ENCODE measurements at regions not wholly inside any gene's neighbourhood (a gene's known extent, or its start where the extent isn't known, plus 50 kb on each side); places are given as distances from the start of the nearest gene placed in this dataset.
"Not testable (repeated sequence)": the region's sequence is repeated elsewhere in the genome, so short reads cannot be mapped to it uniquely, and the experiment has no call there.

DNA sequence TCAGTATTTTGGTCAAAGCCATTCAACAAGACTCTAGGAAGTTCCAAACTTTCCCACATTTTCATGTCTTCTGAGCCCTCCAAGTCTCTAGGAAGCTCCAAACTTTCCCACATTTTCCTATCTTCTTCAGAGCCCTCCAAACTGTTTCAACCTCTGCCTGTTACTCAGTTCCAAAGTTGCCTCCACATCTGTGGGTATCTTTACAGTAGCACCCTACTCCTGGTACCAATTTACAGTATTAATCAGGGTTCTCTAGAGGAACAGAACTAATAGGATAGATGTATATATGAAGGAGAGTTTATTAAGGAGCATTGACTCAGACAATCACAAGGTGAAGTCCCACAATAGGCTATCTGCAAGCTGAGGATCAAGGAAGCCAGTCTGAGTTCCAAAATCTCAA lies 296.0 kb upstream of the CCL2 start:
- H3K4me3 ChIP-seq (ENCODE audit: low read depth, low read length); H3K27me3 ChIP-seq (ENCODE audit: control insufficient read depth, insufficient read depth, low read length); H3K9me3 ChIP-seq (ENCODE audit: control insufficient read depth, insufficient read depth, low read length); H3K4me1 ChIP-seq (ENCODE audit: control insufficient read depth, insufficient read depth, low read length); H3K36me3 ChIP-seq (ENCODE audit: control insufficient read depth, insufficient read depth, low read length); H3K9ac ChIP-seq (ENCODE audit: low read depth, low read length): not testable (repeated sequence)

- Histone ChIP-seq H3K4me1 (ENCODE audit: control insufficient read depth, insufficient read depth, low read length) (no peaks in the 10 kb centered on the region), H3K9ac (ENCODE audit: low read depth, low read length) (no peak overlapping the region), H3K4me3 (ENCODE audit: low read depth, low read length) (no peak overlapping the region), H3K36me3 (ENCODE audit: control insufficient read depth, insufficient read depth, low read length) (no peaks in the 10 kb centered on the region), H3K9me3 (ENCODE audit: control insufficient read depth, insufficient read depth, low read length) (peaks cover 3% of the 10 kb centered on the region), H3K27me3 (ENCODE audit: control insufficient read depth, insufficient read depth, low read length) (no peaks in the 10 kb centered on the region)
These were observed 292.0 kb upstream of the CCL2 start for GRCh38 chr17:33962857-33963655.

DNA sequence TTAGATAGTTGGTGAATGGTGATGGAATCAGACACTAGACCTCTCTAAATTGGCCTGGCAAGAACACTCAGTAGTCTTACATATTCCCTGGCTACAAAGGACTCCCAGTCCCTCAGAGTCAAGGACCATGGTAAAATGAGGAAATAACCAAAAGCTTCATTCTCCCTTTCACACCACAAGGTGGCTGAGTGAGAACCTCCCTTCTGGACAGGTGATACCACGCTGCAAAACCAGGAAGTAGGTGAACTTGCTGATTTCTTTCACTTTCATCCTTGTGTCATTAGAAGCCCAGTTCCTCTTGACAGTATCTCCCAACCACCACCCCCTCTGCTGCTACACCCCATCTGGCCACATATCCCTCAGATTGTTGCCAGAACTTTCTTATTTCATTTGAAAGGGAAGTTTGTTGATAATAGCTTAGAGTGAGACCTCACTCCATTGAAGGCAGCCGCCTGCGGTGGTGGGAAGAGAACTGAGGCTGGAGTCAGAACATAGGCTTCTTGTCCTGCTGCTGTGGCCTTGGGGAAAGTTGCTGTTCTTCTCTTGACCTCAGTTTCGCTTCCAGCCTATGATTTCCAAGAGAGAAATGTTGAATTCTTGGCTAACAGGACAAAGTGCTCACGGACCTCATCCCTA lies 290.6 kb upstream of the CCL2 start:
- no peaks in the 10 kb centered on the region for H3K27me3 ChIP-seq (ENCODE audit: control insufficient read depth, insufficient read depth, low read length)
- H3K9ac ChIP-seq (ENCODE audit: low read depth, low read length) = no peak overlapping the region
- no peak overlapping the region for H3K4me3 ChIP-seq (ENCODE audit: low read depth, low read length)
- no peaks in the 10 kb centered on the region for H3K36me3 ChIP-seq (ENCODE audit: control insufficient read depth, insufficient read depth, low read length)
- no peaks in the 10 kb centered on the region for H3K4me1 ChIP-seq (ENCODE audit: control insufficient read depth, insufficient read depth, low read length)
- H3K9me3 ChIP-seq (ENCODE audit: control insufficient read depth, insufficient read depth, low read length) = peaks cover 2% of the 10 kb centered on the region

DNA sequence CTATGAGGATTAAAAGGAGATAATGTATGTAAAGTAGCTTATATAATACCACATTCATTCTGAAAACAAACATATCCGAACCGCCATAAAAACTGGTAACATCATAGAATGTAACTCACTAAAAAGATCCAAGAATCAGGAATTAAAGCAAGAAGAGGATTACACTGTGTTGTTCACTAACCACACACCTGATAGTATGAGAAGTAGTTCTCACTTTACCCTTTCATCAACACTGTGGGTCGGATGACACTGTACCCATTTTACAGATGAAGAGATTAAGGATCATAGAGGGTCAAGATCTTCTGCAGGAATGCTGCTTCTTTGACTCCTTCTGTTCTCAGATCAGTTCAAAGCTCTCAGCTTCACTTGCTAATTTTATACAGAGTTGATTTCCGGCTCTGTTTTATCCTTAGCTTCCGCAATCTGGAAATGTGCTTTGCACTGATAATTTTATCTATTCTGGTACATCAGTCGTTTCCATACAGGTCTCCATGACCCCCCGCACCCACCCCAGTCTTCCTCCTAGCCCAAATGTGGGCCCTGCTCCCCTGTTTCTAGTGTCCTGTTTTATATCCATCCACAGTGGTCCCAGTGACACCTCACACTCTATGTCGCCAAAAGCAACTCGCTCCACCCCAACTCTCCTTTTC lies 288.6 kb upstream of the CCL2 start:
- Histone ChIP-seq H3K27me3 (ENCODE audit: control insufficient read depth, insufficient read depth, low read length) (no peaks in the 10 kb centered on the region), H3K4me3 (ENCODE audit: low read depth, low read length) (no peak overlapping the region), H3K9ac (ENCODE audit: low read depth, low read length) (no peak overlapping the region), H3K4me1 (ENCODE audit: control insufficient read depth, insufficient read depth, low read length) (no peaks in the 10 kb centered on the region), H3K36me3 (ENCODE audit: control insufficient read depth, insufficient read depth, low read length) (no peaks in the 10 kb centered on the region), H3K9me3 (ENCODE audit: control insufficient read depth, insufficient read depth, low read length) (no peaks in the 10 kb centered on the region)

DNA sequence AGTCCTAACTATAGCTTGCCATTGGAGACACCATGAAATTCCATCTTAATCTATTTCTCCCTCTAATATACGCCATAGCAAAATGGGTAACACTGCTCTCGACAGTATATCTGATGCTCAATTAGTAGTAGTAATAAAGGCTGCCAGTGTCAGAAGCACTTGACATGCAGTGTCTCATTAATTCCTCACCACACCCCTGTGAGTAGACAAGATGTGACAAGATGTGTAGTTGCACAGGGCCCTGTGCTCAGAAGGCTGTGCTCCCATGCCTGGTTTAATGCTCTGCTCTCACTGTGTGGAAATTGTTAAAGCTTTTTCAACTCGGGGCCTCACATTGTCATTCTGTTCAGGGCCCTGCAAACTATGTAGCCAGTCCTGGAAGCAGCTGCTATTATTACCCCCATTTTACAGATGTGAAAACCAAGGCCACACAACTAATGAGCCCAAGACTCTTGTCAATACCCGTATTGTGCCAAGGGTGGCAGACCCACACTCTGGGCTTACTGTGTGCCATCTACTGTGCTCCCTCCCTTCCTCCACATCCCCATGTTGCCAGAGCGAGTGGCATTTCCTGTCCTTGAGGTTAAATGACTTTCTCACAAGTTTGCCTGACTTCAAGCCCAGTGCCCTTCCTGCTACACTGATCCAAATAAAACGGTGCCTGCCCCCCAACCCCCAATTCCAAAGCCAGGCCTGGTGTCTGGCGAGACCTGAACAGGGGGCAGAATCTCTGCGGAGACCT lies 287.3 kb upstream of the CCL2 start:
- Histone ChIP-seq H3K9me3 (ENCODE audit: control insufficient read depth, insufficient read depth, low read length) (no peaks in the 10 kb centered on the region), H3K4me3 (ENCODE audit: low read depth, low read length) (no peak overlapping the region), H3K4me1 (ENCODE audit: control insufficient read depth, insufficient read depth, low read length) (no peaks in the 10 kb centered on the region), H3K27me3 (ENCODE audit: control insufficient read depth, insufficient read depth, low read length) (no peaks in the 10 kb centered on the region), H3K9ac (ENCODE audit: low read depth, low read length) (no peak overlapping the region), H3K36me3 (ENCODE audit: control insufficient read depth, insufficient read depth, low read length) (no peaks in the 10 kb centered on the region)

DNA sequence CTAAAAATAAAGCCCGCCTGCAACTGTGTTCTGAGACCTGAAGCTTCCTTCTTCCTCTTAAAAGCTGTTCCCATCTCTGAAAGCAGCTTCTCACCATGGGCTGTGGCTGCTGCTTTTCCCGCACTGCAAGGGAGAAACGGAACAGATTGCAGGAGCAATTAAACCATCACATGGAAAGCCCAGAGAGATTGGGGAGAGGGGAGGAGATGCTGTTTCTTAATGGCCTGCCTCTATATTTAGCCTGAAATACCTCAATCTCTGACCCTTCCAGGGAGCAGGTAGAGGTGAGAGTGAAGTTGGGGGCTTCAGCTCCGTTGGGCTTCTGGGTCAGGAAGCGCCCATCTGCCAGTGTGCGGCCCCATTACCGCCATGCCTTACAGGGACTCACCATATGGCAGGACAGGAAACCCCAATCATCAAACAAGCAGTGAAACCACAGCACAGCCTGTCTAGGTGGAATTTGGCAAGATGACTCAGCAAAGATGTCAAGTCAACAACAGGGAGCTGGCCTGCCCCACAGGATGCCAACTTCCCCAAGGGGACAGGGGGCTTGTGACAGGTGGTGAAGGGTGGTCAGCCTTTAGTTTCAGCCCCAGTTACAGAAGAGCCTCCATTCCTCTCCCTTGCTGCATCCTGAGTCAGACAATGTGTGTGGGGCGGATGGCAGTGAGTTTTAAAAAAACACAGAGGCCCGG lies 286.6 kb upstream of the CCL2 start:
- no peaks in the 10 kb centered on the region for H3K4me1 ChIP-seq (ENCODE audit: control insufficient read depth, insufficient read depth, low read length)

DNA sequence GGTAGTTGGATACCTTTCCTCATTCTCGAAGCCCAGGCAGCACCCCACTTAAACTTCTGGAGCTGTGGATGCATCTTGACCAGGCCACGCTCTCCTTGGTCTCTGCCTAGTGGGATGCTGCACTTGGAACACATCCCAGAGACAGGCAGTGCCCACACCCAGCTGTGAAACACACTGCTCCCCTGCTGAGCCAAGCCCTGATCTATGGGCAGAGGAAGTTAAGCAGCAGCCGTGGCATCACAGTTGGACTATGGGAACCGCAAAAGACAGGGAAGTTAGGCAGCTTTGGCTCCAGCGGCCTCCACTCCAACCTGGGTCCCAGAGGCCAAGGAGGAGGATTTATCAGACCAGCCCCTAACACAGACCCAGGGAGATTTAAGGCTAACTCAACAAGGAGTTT lies 284.8 kb upstream of the CCL2 start:
- Histone ChIP-seq H3K4me1 (ENCODE audit: control insufficient read depth, insufficient read depth, low read length) (no peaks in the 10 kb centered on the region), H3K36me3 (ENCODE audit: control insufficient read depth, insufficient read depth, low read length) (no peaks in the 10 kb centered on the region), H3K9ac (ENCODE audit: low read depth, low read length) (no peak overlapping the region), H3K9me3 (ENCODE audit: control insufficient read depth, insufficient read depth, low read length) (no peaks in the 10 kb centered on the region), H3K27me3 (ENCODE audit: control insufficient read depth, insufficient read depth, low read length) (no peaks in the 10 kb centered on the region), H3K4me3 (ENCODE audit: low read depth, low read length) (no peak overlapping the region)

More for the DNA sequence above, 286.6 kb upstream of the CCL2 start:
- H3K9ac ChIP-seq (ENCODE audit: low read depth, low read length) = no peak overlapping the region
- H3K36me3 ChIP-seq (ENCODE audit: control insufficient read depth, insufficient read depth, low read length) = no peaks in the 10 kb centered on the region
- no peak overlapping the region for H3K4me3 ChIP-seq (ENCODE audit: low read depth, low read length)
- no peaks in the 10 kb centered on the region for H3K9me3 ChIP-seq (ENCODE audit: control insufficient read depth, insufficient read depth, low read length)
- no peaks in the 10 kb centered on the region for H3K27me3 ChIP-seq (ENCODE audit: control insufficient read depth, insufficient read depth, low read length)

DNA sequence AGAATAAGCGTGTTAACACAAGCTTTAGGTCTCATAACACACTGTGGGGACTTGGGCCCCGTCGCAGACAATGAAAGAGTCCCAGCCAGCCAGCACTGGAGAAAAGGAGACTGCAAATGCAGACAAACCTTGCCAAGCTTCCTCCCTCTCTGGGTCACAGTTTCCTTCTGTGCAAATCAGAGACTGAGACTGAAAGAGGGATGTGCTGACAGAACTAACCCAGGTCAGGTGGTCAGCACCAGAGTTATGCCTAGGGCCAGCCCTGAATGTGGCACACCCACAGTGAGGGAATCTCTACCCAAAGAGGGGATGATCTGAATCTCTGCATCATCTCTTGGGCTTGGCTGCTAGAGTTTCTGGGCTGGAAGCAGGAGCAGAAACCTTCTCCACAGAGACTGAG lies 282.3 kb upstream of the CCL2 start:
- Histone ChIP-seq H3K9ac (ENCODE audit: low read depth, low read length) (no peak overlapping the region), H3K36me3 (ENCODE audit: control insufficient read depth, insufficient read depth, low read length) (no peaks in the 10 kb centered on the region), H3K9me3 (ENCODE audit: control insufficient read depth, insufficient read depth, low read length) (no peaks in the 10 kb centered on the region), H3K4me1 (ENCODE audit: control insufficient read depth, insufficient read depth, low read length) (no peaks in the 10 kb centered on the region), H3K27me3 (ENCODE audit: control insufficient read depth, insufficient read depth, low read length) (no peaks in the 10 kb centered on the region), H3K4me3 (ENCODE audit: low read depth, low read length) (no peak overlapping the region)

GRCh38 chr17:33973491-33973890 lies 281.6 kb upstream of the CCL2 start:
- no peaks in the 10 kb centered on the region for H3K4me1 ChIP-seq (ENCODE audit: control insufficient read depth, insufficient read depth, low read length)
- no peaks in the 10 kb centered on the region for H3K9me3 ChIP-seq (ENCODE audit: control insufficient read depth, insufficient read depth, low read length)
- H3K36me3 ChIP-seq (ENCODE audit: control insufficient read depth, insufficient read depth, low read length) = no peaks in the 10 kb centered on the region
- H3K9ac ChIP-seq (ENCODE audit: low read depth, low read length) = no peak overlapping the region
- H3K27me3 ChIP-seq (ENCODE audit: control insufficient read depth, insufficient read depth, low read length) = no peaks in the 10 kb centered on the region
- no peak overlapping the region for H3K4me3 ChIP-seq (ENCODE audit: low read depth, low read length)

GRCh38 chr17:33974276-33974675 lies 280.8 kb upstream of the CCL2 start:
- no peaks in the 10 kb centered on the region for H3K9me3 ChIP-seq (ENCODE audit: control insufficient read depth, insufficient read depth, low read length)
- no peaks in the 10 kb centered on the region for H3K36me3 ChIP-seq (ENCODE audit: control insufficient read depth, insufficient read depth, low read length)
- no peaks in the 10 kb centered on the region for H3K27me3 ChIP-seq (ENCODE audit: control insufficient read depth, insufficient read depth, low read length)
- no peaks in the 10 kb centered on the region for H3K4me1 ChIP-seq (ENCODE audit: control insufficient read depth, insufficient read depth, low read length)
- no peak overlapping the region for H3K4me3 ChIP-seq (ENCODE audit: low read depth, low read length)
- no peak overlapping the region for H3K9ac ChIP-seq (ENCODE audit: low read depth, low read length)

- Histone ChIP-seq H3K9me3 (ENCODE audit: control insufficient read depth, insufficient read depth, low read length) (no peaks in the 10 kb centered on the region), H3K36me3 (ENCODE audit: control insufficient read depth, insufficient read depth, low read length) (no peaks in the 10 kb centered on the region), H3K4me1 (ENCODE audit: control insufficient read depth, insufficient read depth, low read length) (no peaks in the 10 kb centered on the region), H3K27me3 (ENCODE audit: control insufficient read depth, insufficient read depth, low read length) (no peaks in the 10 kb centered on the region), H3K4me3 (ENCODE audit: low read depth, low read length) (no peak overlapping the region), H3K9ac (ENCODE audit: low read depth, low read length) (no peak overlapping the region)
These were observed 278.3 kb upstream of the CCL2 start for GRCh38 chr17:33976831-33977230.
